ACC112 (cell line): ENCODE measurements at regions not wholly inside any gene's neighbourhood (a gene's known extent, or its start where the extent isn't known, plus 50 kb on each side); places are given as distances from the start of the nearest gene placed in this dataset.
"Not testable (repeated sequence)": the region's sequence is repeated elsewhere in the genome, so short reads cannot be mapped to it uniquely, and the experiment has no call there.

Experiments used
- H2AFZ ChIP-seq: fragments of 200-600 bp; sonication (generic); one replicate; pipeline ENCODE4 v1.6.0; 2017; ENCODE audit warnings: antibody characterized with exemption, low read length; ENCODE audit not compliant: unreplicated experiment
- H3K27ac ChIP-seq: fragments of 200-600 bp; sonication (generic); 2 replicates; pipeline ENCODE4 v1.5.1; 2014; ENCODE audit warnings: low read depth, mild to moderate bottlenecking, antibody characterized with exemption, low read length, moderate library complexity
- H3K27me3 ChIP-seq: fragments of 200-600 bp; sonication (generic); 2 replicates; pipeline ENCODE4 v1.6.1; 2014; ENCODE audit warnings: mild to moderate bottlenecking, antibody characterized with exemption, low read length, moderate library complexity, mixed read lengths; ENCODE audit not compliant: insufficient read depth
- H3K36me3 ChIP-seq: fragments of 200-600 bp; sonication (generic); 2 replicates; pipeline ENCODE4 v1.6.1; 2016; ENCODE audit warnings: mild to moderate bottlenecking, antibody characterized with exemption, low read length, moderate library complexity, mixed read lengths; ENCODE audit not compliant: insufficient read depth
- H3K4me1 ChIP-seq: fragments of 200-600 bp; sonication (generic); one replicate; pipeline ENCODE4 v1.6.1; 2016; ENCODE audit warnings: low read length, mixed read lengths; ENCODE audit not compliant: insufficient read depth, unreplicated experiment, control insufficient read depth
- H3K4me3 ChIP-seq: fragments of 200-600 bp; sonication (generic); 2 replicates; pipeline ENCODE4 v1.5.1; 2014; ENCODE audit warnings: mild to moderate bottlenecking, low read depth, low read length
- H3K79me2 ChIP-seq: fragments of 200-600 bp; sonication (generic); one replicate; pipeline ENCODE4 v1.6.0; 2016; ENCODE audit warnings: low read length; ENCODE audit not compliant: control insufficient read depth, unreplicated experiment, insufficient read depth

- not testable (repeated sequence) for H3K4me1 ChIP-seq, H3K79me2 ChIP-seq, H3K36me3 ChIP-seq, H3K27ac ChIP-seq, H3K27me3 ChIP-seq, H2AFZ ChIP-seq, H3K4me3 ChIP-seq
These were observed 443.8 kb downstream of the BRD1 start for GRCh38 chr22:49383909-49384308.

GRCh38 chr22:49382451-49382735 is 445.3 kb downstream of the BRD1 start:
- Histone ChIP-seq H3K79me2 (no peaks in the 10 kb centered on the region), H3K27me3 (no peaks in the 10 kb centered on the region), H3K27ac (no peak overlapping the region), H3K4me1 (no peaks in the 10 kb centered on the region), H3K36me3 (no peaks in the 10 kb centered on the region), H2AFZ (no peak overlapping the region), H3K4me3 (no peak overlapping the region)

- Histone ChIP-seq H3K36me3 (no peaks in the 10 kb centered on the region), H3K4me1 (no peaks in the 10 kb centered on the region), H2AFZ (no peak overlapping the region), H3K27ac (no peak overlapping the region), H3K4me3 (no peak overlapping the region), H3K79me2 (no peaks in the 10 kb centered on the region), H3K27me3 (no peaks in the 10 kb centered on the region)
These were observed 445.9 kb downstream of the BRD1 start for GRCh38 chr22:49381595-49382450.

GRCh38 chr22:49380828-49381114 is 446.9 kb downstream of the BRD1 start:
- Histone ChIP-seq H3K36me3 (no peaks in the 10 kb centered on the region), H3K27me3 (no peaks in the 10 kb centered on the region), H3K27ac (no peak overlapping the region), H2AFZ (no peak overlapping the region), H3K4me3 (no peak overlapping the region), H3K4me1 (no peaks in the 10 kb centered on the region), H3K79me2 (no peaks in the 10 kb centered on the region)

GRCh38 chr22:49380095-49380827 is 447.4 kb downstream of the BRD1 start:
- Histone ChIP-seq H3K4me1 (no peaks in the 10 kb centered on the region), H3K79me2 (no peaks in the 10 kb centered on the region), H3K4me3 (no peak overlapping the region), H3K27me3 (no peaks in the 10 kb centered on the region), H3K27ac (no peak overlapping the region), H3K36me3 (no peaks in the 10 kb centered on the region), H2AFZ (no peak overlapping the region)

- Histone ChIP-seq H3K4me3 (no peak overlapping the region), H3K4me1 (no peaks in the 10 kb centered on the region), H3K79me2 (no peaks in the 10 kb centered on the region), H2AFZ (no peak overlapping the region), H3K27ac (no peak overlapping the region), H3K36me3 (no peaks in the 10 kb centered on the region), H3K27me3 (no peaks in the 10 kb centered on the region)
These were observed 450.4 kb downstream of the BRD1 start for GRCh38 chr22:49377306-49377705.

- no peaks in the 10 kb centered on the region for H3K79me2 ChIP-seq
- no peak overlapping the region for H2AFZ ChIP-seq
- no peak overlapping the region for H3K27ac ChIP-seq
- no peak overlapping the region for H3K4me3 ChIP-seq
- H3K36me3 ChIP-seq, result no peaks in the 10 kb centered on the region
- H3K27me3 ChIP-seq, result no peaks in the 10 kb centered on the region
- H3K4me1 ChIP-seq, result no peaks in the 10 kb centered on the region
These were observed 453.9 kb downstream of the BRD1 start for GRCh38 chr22:49373801-49374226.

GRCh38 chr22:49373289-49373666 is 454.4 kb downstream of the BRD1 start:
- no peak overlapping the region for H2AFZ ChIP-seq
- H3K27me3 ChIP-seq, result no peaks in the 10 kb centered on the region
- H3K4me1 ChIP-seq, result no peaks in the 10 kb centered on the region
- H3K27ac ChIP-seq, result no peak overlapping the region
- no peak overlapping the region for H3K4me3 ChIP-seq
- no peaks in the 10 kb centered on the region for H3K79me2 ChIP-seq
- no peaks in the 10 kb centered on the region for H3K36me3 ChIP-seq

- H3K4me3 ChIP-seq, result no peak overlapping the region
- H2AFZ ChIP-seq, result no peak overlapping the region
- no peak overlapping the region for H3K27ac ChIP-seq
- no peaks in the 10 kb centered on the region for H3K79me2 ChIP-seq
- no peaks in the 10 kb centered on the region for H3K27me3 ChIP-seq
- H3K36me3 ChIP-seq, result no peaks in the 10 kb centered on the region
- no peaks in the 10 kb centered on the region for H3K4me1 ChIP-seq
These were observed 455.0 kb downstream of the BRD1 start for GRCh38 chr22:49372530-49373288.

GRCh38 chr22:49372111-49372529 is 455.6 kb downstream of the BRD1 start:
- no peak overlapping the region for H3K27ac ChIP-seq
- no peaks in the 10 kb centered on the region for H3K27me3 ChIP-seq
- no peak overlapping the region for H2AFZ ChIP-seq
- no peak overlapping the region for H3K4me3 ChIP-seq
- no peaks in the 10 kb centered on the region for H3K79me2 ChIP-seq
- H3K36me3 ChIP-seq, result no peaks in the 10 kb centered on the region
- H3K4me1 ChIP-seq, result no peaks in the 10 kb centered on the region
